ENCODE measurements at regions not wholly inside any gene's neighbourhood (a gene's known extent, or its start where the extent isn't known, plus 50 kb on each side); places are given as distances from the start of the nearest gene placed in this dataset.

DNA sequence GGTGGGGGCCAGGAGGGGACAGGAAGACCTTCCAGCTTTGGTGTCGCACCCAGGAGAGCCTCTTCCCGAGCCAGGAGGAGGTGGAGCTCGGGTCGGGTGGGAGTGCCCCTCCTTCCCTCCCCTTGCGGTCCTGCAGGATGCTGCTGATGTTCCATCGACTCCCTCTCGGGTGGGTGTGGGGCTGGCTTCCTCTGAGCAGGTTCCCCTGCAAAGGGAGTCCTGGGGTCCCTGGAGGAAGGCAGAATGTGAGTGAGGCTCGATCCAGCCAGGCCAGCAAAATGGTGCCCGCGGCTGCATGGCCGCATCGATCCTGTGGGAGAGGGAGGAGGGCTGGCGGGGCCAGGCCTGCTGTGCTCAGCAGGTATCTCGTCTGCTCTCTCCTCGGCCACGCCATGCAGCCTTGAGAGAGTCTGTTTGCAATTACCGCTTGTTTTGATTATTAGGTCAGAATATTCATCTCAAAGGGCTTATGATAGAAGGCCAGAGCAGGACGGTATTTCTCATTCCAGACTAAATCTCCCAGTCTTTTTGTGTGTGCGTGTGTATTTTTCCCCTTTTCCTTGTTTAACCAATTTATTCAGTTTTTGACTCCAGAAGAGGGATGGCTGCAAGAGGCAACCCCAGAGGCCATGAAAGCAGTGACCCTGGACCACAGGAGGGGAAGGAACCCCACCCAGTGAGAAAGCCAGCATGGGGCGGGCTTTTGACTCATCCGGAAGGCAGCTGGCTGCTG is 137.3 kb upstream of the ZMIZ1 start:
- peak; percentile 94 for DNase-seq (ENCODE audit: low read depth)
- Histone ChIP-seq H3K9ac (ENCODE audit: low read length) (peak overlapping the region; percentile 23), H3K9me3 (ENCODE audit: control insufficient read depth, low read length) (no peaks in the 10 kb centered on the region), H3K27me3 (replicated peaks; ENCODE audit: control insufficient read depth, insufficient read depth, low read length) (peaks cover 3% of the 10 kb centered on the region), H3K4me3 (ENCODE audit: low read length) (no peak overlapping the region), H3K4me1 (ENCODE audit: control insufficient read depth, insufficient read depth, low read length) (peaks cover 15% of the 10 kb centered on the region), H3K36me3 (ENCODE audit: control insufficient read depth, insufficient read depth, low read length, severe bottlenecking) (no peaks in the 10 kb centered on the region)

DNA sequence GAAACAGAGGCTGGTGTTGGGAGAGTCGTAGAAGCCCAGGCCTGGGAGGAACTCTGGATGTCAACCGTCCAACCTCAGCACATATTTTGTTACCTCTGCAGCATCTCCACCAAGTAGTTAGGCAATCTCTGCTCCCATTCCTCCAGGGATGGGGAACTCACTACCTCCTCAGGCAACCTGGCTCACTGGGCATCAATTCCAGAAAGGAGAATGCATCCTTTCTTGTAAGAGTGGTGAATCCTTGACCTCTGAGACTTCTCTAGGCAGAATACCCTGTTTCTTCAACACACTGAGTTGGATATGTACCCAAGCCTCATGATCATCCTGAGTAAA is 136.7 kb upstream of the ZMIZ1 start:
- DNase-seq (ENCODE audit: low read depth): no peak
- Histone ChIP-seq H3K4me3 (ENCODE audit: low read length) (no peak overlapping the region), H3K4me1 (ENCODE audit: control insufficient read depth, insufficient read depth, low read length) (peaks cover 15% of the 10 kb centered on the region), H3K27me3 (replicated peaks; ENCODE audit: control insufficient read depth, insufficient read depth, low read length) (peaks cover 3% of the 10 kb centered on the region), H3K9me3 (ENCODE audit: control insufficient read depth, low read length) (no peaks in the 10 kb centered on the region), H3K36me3 (ENCODE audit: control insufficient read depth, insufficient read depth, low read length, severe bottlenecking) (no peaks in the 10 kb centered on the region), H3K9ac (ENCODE audit: low read length) (no peak overlapping the region)

DNA sequence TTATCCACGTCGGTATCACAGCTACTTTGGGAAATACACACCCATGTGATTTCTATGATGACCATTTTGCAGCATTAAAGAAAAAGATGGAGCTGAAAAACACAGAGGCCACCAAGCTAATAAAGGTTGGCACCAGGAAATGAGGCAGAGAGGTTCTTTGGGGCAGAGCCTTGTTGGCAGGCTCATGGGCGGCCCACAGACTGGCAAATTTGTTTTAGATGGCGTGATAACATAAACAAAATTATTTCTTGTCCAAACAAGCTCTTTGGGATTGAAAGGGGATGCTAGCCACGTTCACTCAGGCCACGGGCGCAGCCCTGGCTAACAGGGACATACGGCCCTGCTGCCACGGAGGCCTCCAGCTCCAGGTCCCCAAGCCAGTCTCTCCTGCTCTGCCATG is 135.9 kb upstream of the ZMIZ1 start:
- H3K9ac ChIP-seq (ENCODE audit: low read length): no peak overlapping the region
- H3K9me3 ChIP-seq (ENCODE audit: control insufficient read depth, low read length): no peaks in the 10 kb centered on the region
- no peak for DNase-seq (ENCODE audit: low read depth)
- peaks cover 6% of the 10 kb centered on the region for H3K27me3 ChIP-seq (replicated peaks; ENCODE audit: control insufficient read depth, insufficient read depth, low read length)
- no peaks in the 10 kb centered on the region for H3K36me3 ChIP-seq (ENCODE audit: control insufficient read depth, insufficient read depth, low read length, severe bottlenecking)
- H3K4me3 ChIP-seq (ENCODE audit: low read length): no peak overlapping the region
- peaks cover 15% of the 10 kb centered on the region for H3K4me1 ChIP-seq (ENCODE audit: control insufficient read depth, insufficient read depth, low read length)

DNA sequence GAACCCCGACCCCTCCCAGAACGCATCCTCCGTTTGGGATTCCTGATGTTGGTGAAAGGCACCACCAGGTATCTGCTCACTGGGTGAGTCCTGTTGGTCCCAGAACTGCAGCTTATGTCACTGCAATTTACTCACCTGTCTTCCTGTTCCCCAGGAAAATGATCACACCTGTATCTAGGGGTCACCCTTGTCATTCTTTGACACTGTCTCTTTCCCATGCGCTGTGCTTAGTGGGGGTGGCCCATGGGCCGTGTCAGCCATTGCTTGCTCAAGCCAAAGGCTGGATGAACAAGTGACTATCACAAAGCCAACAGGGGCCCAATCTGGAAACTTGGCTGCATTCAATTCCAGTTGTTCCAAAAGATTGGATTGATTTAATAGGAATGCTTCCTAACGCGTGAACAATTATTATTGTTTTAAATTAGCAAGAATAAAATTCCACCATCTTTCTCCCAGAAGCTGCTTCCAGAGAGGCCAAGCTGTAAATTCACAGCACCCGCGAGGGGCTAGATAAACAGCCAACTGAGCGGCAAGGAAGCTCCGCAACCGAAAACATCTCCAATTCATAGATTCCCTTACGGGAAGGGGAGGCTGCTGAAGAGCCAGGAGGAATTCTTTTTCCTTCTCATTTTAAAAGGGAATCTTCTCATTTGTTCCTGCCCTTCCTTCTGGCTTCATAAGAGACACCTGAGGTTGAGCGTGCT is 134.8 kb upstream of the ZMIZ1 start:
- H3K4me3 ChIP-seq (ENCODE audit: low read length): no peak overlapping the region
- H3K4me1 ChIP-seq (ENCODE audit: control insufficient read depth, insufficient read depth, low read length): peaks cover 15% of the 10 kb centered on the region
- H3K27me3 ChIP-seq (replicated peaks; ENCODE audit: control insufficient read depth, insufficient read depth, low read length): peaks cover 8% of the 10 kb centered on the region
- no peak for DNase-seq (ENCODE audit: low read depth)
- H3K9me3 ChIP-seq (ENCODE audit: control insufficient read depth, low read length): no peaks in the 10 kb centered on the region
- H3K36me3 ChIP-seq (ENCODE audit: control insufficient read depth, insufficient read depth, low read length, severe bottlenecking): no peaks in the 10 kb centered on the region
- no peak overlapping the region for H3K9ac ChIP-seq (ENCODE audit: low read length)

DNA sequence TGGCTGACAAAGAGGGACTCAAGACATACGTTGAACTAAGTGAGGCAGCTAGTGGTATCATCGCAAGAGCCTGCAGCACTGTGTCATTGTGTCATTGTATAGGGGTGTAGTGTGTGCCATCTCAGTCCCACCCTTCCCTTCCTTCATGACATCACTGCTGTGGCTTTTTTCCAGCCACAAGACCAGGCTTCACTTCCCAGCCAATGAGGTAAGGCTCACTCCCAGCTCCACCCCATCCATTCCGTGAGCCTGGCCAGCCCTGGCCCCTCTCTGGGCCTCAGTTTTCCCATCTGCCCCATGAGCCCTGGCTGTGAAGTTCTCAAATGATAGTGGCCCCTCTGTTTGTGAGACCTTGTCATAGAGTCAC is 134.3 kb upstream of the ZMIZ1 start:
- Histone ChIP-seq H3K4me1 (ENCODE audit: control insufficient read depth, insufficient read depth, low read length) (peaks cover 15% of the 10 kb centered on the region), H3K9me3 (ENCODE audit: control insufficient read depth, low read length) (no peaks in the 10 kb centered on the region), H3K36me3 (ENCODE audit: control insufficient read depth, insufficient read depth, low read length, severe bottlenecking) (no peaks in the 10 kb centered on the region), H3K4me3 (ENCODE audit: low read length) (no peak overlapping the region), H3K27me3 (replicated peaks; ENCODE audit: control insufficient read depth, insufficient read depth, low read length) (peaks cover 8% of the 10 kb centered on the region), H3K9ac (ENCODE audit: low read length) (no peak overlapping the region)
- no peak for DNase-seq (ENCODE audit: low read depth)

DNA sequence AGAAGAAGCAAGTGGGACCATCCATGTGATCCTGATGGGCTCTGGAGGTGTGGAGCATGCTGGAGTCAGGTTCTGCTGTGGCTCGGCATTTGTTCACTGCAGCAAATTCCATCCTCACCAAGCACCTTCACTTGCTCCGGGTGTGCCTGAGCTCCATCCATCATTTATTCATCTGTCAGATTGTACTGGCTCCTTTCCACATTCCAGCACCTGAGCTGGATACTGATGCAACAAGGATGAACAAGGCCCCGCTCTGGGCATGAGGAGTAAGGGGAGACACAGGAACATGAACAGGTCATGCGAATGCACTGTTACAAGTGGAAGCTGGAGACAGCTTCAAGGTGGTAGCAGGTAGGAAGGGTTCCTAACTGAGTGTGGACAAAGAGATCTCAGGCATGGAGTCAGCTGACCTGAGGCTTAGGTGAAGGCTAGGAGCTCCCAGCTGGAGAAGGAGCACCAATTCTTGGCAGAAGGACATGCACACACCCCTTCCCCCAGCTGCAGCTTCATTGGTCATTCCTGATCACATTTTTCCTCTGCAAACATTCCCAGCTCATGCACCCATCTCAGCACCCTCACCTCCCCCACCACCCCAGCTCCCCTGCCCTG is 133.7 kb upstream of the ZMIZ1 start:
- Histone ChIP-seq H3K36me3 (ENCODE audit: control insufficient read depth, insufficient read depth, low read length, severe bottlenecking) (no peaks in the 10 kb centered on the region), H3K27me3 (replicated peaks; ENCODE audit: control insufficient read depth, insufficient read depth, low read length) (peaks cover 8% of the 10 kb centered on the region), H3K4me1 (ENCODE audit: control insufficient read depth, insufficient read depth, low read length) (peaks cover 15% of the 10 kb centered on the region), H3K9me3 (ENCODE audit: control insufficient read depth, low read length) (no peaks in the 10 kb centered on the region), H3K9ac (ENCODE audit: low read length) (no peak overlapping the region), H3K4me3 (ENCODE audit: low read length) (no peak overlapping the region)
- no peak for DNase-seq (ENCODE audit: low read depth)

DNA sequence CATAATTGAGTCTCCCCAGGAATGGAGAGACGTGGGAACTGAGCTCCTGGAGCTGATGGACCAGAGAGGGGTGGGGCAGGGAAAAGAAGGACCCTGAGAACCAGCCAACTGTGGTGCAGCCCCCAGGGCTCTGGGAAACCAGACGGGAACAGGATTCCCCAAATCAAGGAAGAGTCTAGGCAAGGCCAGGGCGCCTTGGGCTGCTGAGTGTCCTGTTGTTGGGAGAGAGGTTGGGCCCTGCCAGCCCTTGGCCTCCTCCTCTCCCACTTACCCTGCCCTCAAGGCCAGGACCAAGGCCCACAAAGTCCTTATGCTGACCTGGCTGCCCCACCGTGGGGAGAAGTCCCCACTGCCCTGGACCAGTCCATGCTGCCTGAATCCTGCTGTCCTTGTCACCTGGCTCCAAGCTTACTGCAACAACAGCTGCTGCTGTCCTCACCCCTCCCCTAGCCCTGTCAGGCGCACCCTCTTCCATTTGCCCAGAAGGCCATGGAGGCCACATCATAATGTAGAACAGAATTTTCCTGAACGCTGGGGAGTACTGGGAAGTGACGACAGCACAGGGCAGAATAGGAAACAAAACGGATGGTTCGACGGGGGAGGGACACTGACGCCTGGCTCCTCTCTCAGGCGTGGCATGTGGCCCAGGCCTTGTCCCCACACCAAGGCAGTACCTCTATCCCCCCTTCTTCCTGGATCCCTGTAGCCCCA is 132.9 kb upstream of the ZMIZ1 start:
- Histone ChIP-seq H3K4me3 (ENCODE audit: low read length) (no peak overlapping the region), H3K27me3 (replicated peaks; ENCODE audit: control insufficient read depth, insufficient read depth, low read length) (peaks cover 8% of the 10 kb centered on the region), H3K9me3 (ENCODE audit: control insufficient read depth, low read length) (no peaks in the 10 kb centered on the region), H3K9ac (ENCODE audit: low read length) (no peak overlapping the region), H3K4me1 (ENCODE audit: control insufficient read depth, insufficient read depth, low read length) (peaks cover 15% of the 10 kb centered on the region), H3K36me3 (ENCODE audit: control insufficient read depth, insufficient read depth, low read length, severe bottlenecking) (no peaks in the 10 kb centered on the region)
- no peak for DNase-seq (ENCODE audit: low read depth)

DNA sequence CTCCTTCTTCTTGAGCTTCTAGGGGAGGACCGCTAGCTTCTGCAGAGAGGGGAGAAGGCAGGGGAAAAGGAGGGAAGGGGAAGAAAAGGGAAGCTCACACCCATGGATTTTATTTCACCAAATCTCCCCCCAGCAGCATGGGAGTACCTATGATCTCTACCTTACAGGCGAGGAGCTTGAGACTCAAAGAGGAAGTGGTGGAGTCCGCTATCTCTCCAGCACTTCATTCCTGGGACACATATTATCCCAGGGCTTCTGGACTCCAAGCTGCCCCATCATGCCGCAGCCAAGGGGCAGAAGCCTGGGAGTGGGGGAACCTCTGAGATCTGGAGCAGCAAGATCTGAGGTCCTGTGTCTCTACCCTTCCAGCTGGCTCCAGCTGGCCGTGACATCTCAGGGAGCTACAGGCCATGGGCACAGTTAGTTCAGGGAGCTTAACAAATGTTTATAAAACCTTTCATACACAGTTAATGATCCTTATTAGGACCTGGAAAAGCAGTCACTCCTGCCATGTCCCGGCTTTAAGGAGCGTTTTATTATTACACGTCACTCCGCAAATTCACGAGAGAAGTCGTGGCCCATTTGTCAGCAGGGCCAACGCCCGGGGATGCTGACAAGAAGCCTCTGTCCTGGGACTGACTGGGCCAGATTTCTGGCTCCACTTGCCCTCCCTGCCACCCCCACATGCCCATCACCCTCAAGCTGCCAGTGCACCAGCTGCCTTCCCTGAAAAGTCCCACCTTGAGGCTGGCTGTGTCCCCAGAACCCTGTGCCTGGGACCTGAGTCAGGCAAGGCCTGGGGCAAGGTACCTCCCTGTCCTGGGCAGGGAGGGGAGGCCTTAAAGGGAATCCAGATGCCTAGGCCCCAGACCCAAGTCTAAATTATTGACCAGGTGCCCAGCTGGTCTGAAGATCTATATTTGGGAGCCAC is 132.1 kb upstream of the ZMIZ1 start:
- H3K36me3 ChIP-seq (ENCODE audit: control insufficient read depth, insufficient read depth, low read length, severe bottlenecking): no peaks in the 10 kb centered on the region
- no peak for DNase-seq (ENCODE audit: low read depth)
- H3K4me1 ChIP-seq (ENCODE audit: control insufficient read depth, insufficient read depth, low read length): peaks cover 11% of the 10 kb centered on the region
- H3K4me3 ChIP-seq (ENCODE audit: low read length): no peak overlapping the region
- H3K9ac ChIP-seq (ENCODE audit: low read length): no peak overlapping the region
- peaks cover 8% of the 10 kb centered on the region for H3K27me3 ChIP-seq (replicated peaks; ENCODE audit: control insufficient read depth, insufficient read depth, low read length)
- no peaks in the 10 kb centered on the region for H3K9me3 ChIP-seq (ENCODE audit: control insufficient read depth, low read length)

DNA sequence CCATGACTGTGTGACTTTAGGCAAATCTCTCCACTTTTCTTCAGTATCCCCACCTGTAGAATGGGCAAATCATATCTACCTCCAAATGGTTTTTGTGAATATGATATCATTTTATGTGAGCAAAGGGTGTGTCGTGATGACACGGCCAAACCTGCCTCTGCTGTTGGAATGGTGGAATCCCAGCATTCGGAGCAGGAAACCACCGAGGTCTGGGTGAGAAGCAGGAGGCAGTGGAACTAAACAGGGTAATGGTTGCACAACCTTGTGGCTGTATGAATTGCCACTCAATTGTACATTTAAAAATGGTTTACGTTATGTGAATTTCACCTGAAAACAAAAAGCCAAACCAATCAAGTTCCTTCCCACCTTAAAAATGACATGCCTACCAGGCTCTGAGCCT is 131.4 kb upstream of the ZMIZ1 start:
- Histone ChIP-seq H3K9me3 (ENCODE audit: control insufficient read depth, low read length) (no peaks in the 10 kb centered on the region), H3K36me3 (ENCODE audit: control insufficient read depth, insufficient read depth, low read length, severe bottlenecking) (no peaks in the 10 kb centered on the region), H3K4me1 (ENCODE audit: control insufficient read depth, insufficient read depth, low read length) (peaks cover 11% of the 10 kb centered on the region), H3K27me3 (replicated peaks; ENCODE audit: control insufficient read depth, insufficient read depth, low read length) (peaks cover 8% of the 10 kb centered on the region), H3K9ac (ENCODE audit: low read length) (no peak overlapping the region), H3K4me3 (ENCODE audit: low read length) (no peak overlapping the region)
- DNase-seq (ENCODE audit: low read depth): no peak

DNA sequence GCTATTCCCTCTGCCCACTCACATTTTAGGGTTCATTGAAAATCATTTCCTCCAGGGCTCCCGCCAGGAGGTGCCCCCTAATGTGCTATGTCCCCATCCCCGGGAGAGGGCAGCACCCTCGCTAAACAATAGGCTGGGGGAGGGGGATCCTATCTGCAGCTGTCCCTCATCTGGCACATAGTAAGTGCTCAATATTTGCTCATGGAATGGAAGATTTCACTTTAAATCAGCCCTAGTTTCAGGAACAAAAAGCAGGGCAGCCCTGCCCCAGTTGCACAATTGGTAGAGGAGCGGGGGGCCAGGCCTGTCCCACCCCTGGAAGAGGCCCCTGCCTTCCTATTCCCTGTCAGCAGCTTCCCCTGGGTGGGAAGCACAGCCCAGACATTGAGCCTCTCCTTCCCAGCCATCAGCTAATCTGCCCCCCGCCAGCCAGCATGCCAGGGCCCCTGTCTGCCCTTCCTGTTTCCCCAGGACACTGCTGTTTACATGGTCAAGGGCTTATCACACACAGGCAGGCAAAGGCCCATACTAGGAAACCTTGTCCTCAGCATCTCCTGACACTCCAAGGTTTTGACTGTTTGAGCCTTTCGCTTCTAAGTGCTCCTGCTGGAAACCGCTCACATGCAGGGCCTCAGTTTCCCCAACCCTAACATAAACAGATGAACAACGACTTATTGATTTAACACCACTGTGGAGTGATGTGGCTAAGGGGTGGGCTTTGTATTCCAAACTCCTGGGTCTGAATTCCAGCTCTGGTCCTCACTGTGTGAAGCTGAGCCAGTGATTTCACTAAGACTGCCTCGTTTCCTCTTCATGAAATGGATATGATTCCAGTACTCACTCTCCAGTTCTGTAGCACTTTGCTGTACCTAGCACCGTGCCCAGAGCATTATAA is 130.7 kb upstream of the ZMIZ1 start:
- no peak overlapping the region for H3K9ac ChIP-seq (ENCODE audit: low read length)
- H3K36me3 ChIP-seq (ENCODE audit: control insufficient read depth, insufficient read depth, low read length, severe bottlenecking): no peaks in the 10 kb centered on the region
- H3K9me3 ChIP-seq (ENCODE audit: control insufficient read depth, low read length): no peaks in the 10 kb centered on the region
- peaks cover 10% of the 10 kb centered on the region for H3K4me1 ChIP-seq (ENCODE audit: control insufficient read depth, insufficient read depth, low read length)
- DNase-seq (ENCODE audit: low read depth): peak; percentile 36
- H3K4me3 ChIP-seq (ENCODE audit: low read length): no peak overlapping the region
- H3K27me3 ChIP-seq (replicated peaks; ENCODE audit: control insufficient read depth, insufficient read depth, low read length): peaks cover 8% of the 10 kb centered on the region
